ENCODE measurements at regions not wholly inside any gene's neighbourhood (a gene's known extent, or its start where the extent isn't known, plus 50 kb on each side); places are given as distances from the start of the nearest gene placed in this dataset.

GRCh38 chr9:135374591-135374990, 105.0 kb upstream of the PPP1R26 start:
- no peaks in the 10 kb centered on the region for H3K9me2 ChIP-seq (ENCODE audit: insufficient read depth, low read length)
- no peak overlapping the region for H3K4me2 ChIP-seq (ENCODE audit: low read length)
- TF ChIP-seq MXI1 (conservative IDR thresholded peaks at IDR 0.05; ENCODE audit: poor library complexity, severe bottlenecking) (no peak), RAD21 (conservative IDR thresholded peaks at IDR 0.05) (no peak), POLR2AphosphoS5 (IDR thresholded peaks at IDR 0.05) (no peak), REST (IDR thresholded peaks at IDR 0.05; ENCODE audit: borderline replicate concordance) (no peak), TAF1 (IDR thresholded peaks at IDR 0.05; ENCODE audit: low read depth) (no peak), CTCF (IDR thresholded peaks at IDR 0.05; ENCODE audit: poor library complexity, severe bottlenecking) (no peak), EP300 (conservative IDR thresholded peaks at IDR 0.05; ENCODE audit: poor library complexity, severe bottlenecking) (no peak), EZH2 (IDR thresholded peaks at IDR 0.05; ENCODE audit: borderline replicate concordance, insufficient read depth, low read length, poor library complexity, severe bottlenecking) (no peak), SMC3 (conservative IDR thresholded peaks at IDR 0.05; ENCODE audit: poor library complexity) (no peak)
- no peaks in the 10 kb centered on the region for H3K27me3 ChIP-seq (ENCODE audit: insufficient read depth, low read depth, low read length)
- no peak overlapping the region for H3K27ac ChIP-seq (ENCODE audit: low read length)
- no peak overlapping the region for H3K9ac ChIP-seq (ENCODE audit: low read length)
- no peaks in the 10 kb centered on the region for H3K79me2 ChIP-seq (replicated peaks; ENCODE audit: insufficient read depth, low read length)
- no peak overlapping the region for H3K4me3 ChIP-seq (ENCODE audit: low read length)
- H2AFZ ChIP-seq (ENCODE audit: low read depth, low read length) = no peak overlapping the region
- no peaks in the 10 kb centered on the region for H4K20me1 ChIP-seq (ENCODE audit: insufficient read depth)
- no peaks in the 10 kb centered on the region for H3K36me3 ChIP-seq (ENCODE audit: insufficient read depth, low read length)
- no peaks in the 10 kb centered on the region for H3F3A ChIP-seq (ENCODE audit: insufficient read depth, low read length, poor library complexity, severe bottlenecking)
- no peaks in the 10 kb centered on the region for H3K9me3 ChIP-seq (ENCODE audit: low read length)

DNA sequence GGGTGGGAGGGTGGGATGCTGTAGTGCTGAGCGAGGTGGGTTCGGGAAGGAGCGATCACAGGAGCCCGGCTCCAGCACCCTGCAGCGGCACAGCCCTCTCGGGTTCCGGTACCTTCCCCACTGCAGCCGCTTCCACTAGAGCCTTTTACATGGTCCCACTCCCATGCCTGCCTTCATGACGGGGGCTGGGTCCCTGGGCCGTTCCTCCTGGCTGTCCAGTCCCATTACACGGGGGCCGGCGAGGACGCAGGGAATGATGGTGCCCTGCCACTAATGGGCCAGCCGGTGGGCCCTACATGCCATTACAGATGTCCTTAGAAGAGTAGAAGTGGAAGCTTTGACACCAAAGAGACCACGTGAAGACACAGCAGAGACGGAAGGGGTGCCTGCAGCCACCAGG, 104.6 kb upstream of the PPP1R26 start:
- H3K4me2 ChIP-seq (ENCODE audit: low read length) = no peak overlapping the region
- no peaks in the 10 kb centered on the region for H4K20me1 ChIP-seq (ENCODE audit: insufficient read depth)
- H3K79me2 ChIP-seq (replicated peaks; ENCODE audit: insufficient read depth, low read length) = no peaks in the 10 kb centered on the region
- no peaks in the 10 kb centered on the region for H3K9me3 ChIP-seq (ENCODE audit: low read length)
- H3K27me3 ChIP-seq (ENCODE audit: insufficient read depth, low read depth, low read length) = no peaks in the 10 kb centered on the region
- TF ChIP-seq TAF1 (IDR thresholded peaks at IDR 0.05; ENCODE audit: low read depth) (no peak), MXI1 (conservative IDR thresholded peaks at IDR 0.05; ENCODE audit: poor library complexity, severe bottlenecking) (no peak), REST (IDR thresholded peaks at IDR 0.05; ENCODE audit: borderline replicate concordance) (no peak), SMC3 (conservative IDR thresholded peaks at IDR 0.05; ENCODE audit: poor library complexity) (no peak), RAD21 (conservative IDR thresholded peaks at IDR 0.05) (no peak), EP300 (conservative IDR thresholded peaks at IDR 0.05; ENCODE audit: poor library complexity, severe bottlenecking) (no peak), CTCF (IDR thresholded peaks at IDR 0.05; ENCODE audit: poor library complexity, severe bottlenecking) (no peak), POLR2AphosphoS5 (IDR thresholded peaks at IDR 0.05) (no peak), EZH2 (IDR thresholded peaks at IDR 0.05; ENCODE audit: borderline replicate concordance, insufficient read depth, low read length, poor library complexity, severe bottlenecking) (no peak)
- H3K36me3 ChIP-seq (ENCODE audit: insufficient read depth, low read length) = no peaks in the 10 kb centered on the region
- H3K9me2 ChIP-seq (ENCODE audit: insufficient read depth, low read length) = no peaks in the 10 kb centered on the region
- H3K27ac ChIP-seq (ENCODE audit: low read length) = no peak overlapping the region
- H2AFZ ChIP-seq (ENCODE audit: low read depth, low read length) = no peak overlapping the region
- H3F3A ChIP-seq (ENCODE audit: insufficient read depth, low read length, poor library complexity, severe bottlenecking) = no peaks in the 10 kb centered on the region
- no peak overlapping the region for H3K9ac ChIP-seq (ENCODE audit: low read length)
- no peak overlapping the region for H3K4me3 ChIP-seq (ENCODE audit: low read length)
